ENCODE measurements at regions not wholly inside any gene's neighbourhood (a gene's known extent, or its start where the extent isn't known, plus 50 kb on each side); places are given as distances from the start of the nearest gene placed in this dataset.

DNA sequence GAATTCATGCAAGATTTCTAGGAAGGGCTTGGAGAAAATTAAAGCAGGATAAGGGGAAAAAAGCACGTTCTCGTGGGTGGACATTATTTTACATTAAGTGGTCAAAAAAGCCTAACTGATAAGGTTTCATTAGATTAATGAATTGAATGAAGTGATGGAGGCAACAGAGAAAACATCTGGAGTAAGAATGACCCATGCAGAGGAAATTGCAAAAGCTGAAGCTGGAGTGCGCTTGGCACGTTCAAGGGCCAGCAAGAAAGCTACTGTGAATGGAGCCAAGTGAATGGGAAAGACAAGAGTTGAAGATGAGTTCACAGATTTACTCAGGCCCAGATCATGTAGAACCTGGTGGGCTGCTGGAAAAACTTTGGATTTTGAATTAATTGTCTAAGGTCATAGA lies 777.9 kb downstream of the DACH1 start:
- no peak for TF ChIP-seq CSDC2 (CRISPR knock-in tag; IDR thresholded peaks at IDR 0.05)
- TF ChIP-seq RARB (CRISPR knock-in tag; IDR thresholded peaks at IDR 0.05) = no peak
- TF ChIP-seq BACH2 (CRISPR knock-in tag; IDR thresholded peaks at IDR 0.05; ENCODE audit: borderline replicate concordance) = no peak
- no peak for TF ChIP-seq PPARA (CRISPR knock-in tag; IDR thresholded peaks at IDR 0.05; ENCODE audit: borderline replicate concordance)
- no peak for TF ChIP-seq ZNF565 (CRISPR knock-in tag; conservative IDR thresholded peaks at IDR 0.05; ENCODE audit: low read depth)
- TF ChIP-seq TCF4 (CRISPR knock-in tag; IDR thresholded peaks at IDR 0.05; ENCODE audit: borderline replicate concordance) = no peak
- TF ChIP-seq, protein P1, sequence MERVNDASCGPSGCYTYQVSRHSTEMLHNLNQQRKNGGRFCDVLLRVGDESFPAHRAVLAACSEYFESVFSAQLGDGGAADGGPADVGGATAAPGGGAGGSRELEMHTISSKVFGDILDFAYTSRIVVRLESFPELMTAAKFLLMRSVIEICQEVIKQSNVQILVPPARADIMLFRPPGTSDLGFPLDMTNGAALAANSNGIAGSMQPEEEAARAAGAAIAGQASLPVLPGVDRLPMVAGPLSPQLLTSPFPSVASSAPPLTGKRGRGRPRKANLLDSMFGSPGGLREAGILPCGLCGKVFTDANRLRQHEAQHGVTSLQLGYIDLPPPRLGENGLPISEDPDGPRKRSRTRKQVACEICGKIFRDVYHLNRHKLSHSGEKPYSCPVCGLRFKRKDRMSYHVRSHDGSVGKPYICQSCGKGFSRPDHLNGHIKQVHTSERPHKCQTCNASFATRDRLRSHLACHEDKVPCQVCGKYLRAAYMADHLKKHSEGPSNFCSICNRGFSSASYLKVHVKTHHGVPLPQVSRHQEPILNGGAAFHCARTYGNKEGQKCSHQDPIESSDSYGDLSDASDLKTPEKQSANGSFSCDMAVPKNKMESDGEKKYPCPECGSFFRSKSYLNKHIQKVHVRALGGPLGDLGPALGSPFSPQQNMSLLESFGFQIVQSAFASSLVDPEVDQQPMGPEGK (CRISPR knock-in tag; IDR thresholded peaks at IDR 0.05; ENCODE audit: borderline replicate concordance) = no peak
- TF ChIP-seq, protein P2, sequence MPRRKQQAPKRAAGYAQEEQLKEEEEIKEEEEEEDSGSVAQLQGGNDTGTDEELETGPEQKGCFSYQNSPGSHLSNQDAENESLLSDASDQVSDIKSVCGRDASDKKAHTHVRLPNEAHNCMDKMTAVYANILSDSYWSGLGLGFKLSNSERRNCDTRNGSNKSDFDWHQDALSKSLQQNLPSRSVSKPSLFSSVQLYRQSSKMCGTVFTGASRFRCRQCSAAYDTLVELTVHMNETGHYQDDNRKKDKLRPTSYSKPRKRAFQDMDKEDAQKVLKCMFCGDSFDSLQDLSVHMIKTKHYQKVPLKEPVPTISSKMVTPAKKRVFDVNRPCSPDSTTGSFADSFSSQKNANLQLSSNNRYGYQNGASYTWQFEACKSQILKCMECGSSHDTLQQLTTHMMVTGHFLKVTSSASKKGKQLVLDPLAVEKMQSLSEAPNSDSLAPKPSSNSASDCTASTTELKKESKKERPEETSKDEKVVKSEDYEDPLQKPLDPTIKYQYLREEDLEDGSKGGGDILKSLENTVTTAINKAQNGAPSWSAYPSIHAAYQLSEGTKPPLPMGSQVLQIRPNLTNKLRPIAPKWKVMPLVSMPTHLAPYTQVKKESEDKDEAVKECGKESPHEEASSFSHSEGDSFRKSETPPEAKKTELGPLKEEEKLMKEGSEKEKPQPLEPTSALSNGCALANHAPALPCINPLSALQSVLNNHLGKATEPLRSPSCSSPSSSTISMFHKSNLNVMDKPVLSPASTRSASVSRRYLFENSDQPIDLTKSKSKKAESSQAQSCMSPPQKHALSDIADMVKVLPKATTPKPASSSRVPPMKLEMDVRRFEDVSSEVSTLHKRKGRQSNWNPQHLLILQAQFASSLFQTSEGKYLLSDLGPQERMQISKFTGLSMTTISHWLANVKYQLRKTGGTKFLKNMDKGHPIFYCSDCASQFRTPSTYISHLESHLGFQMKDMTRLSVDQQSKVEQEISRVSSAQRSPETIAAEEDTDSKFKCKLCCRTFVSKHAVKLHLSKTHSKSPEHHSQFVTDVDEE (CRISPR knock-in tag; IDR thresholded peaks at IDR 0.05) = no peak
- TF ChIP-seq OSR1 (CRISPR knock-in tag; IDR thresholded peaks at IDR 0.05) = no peak

Data from SK-N-SH treated with all-trans-retinoic acid at 6 μM for 48 hours (cell line).